HCT116 (cell line): ENCODE measurements at regions not wholly inside any gene's neighbourhood (a gene's known extent, or its start where the extent isn't known, plus 50 kb on each side); places are given as distances from the start of the nearest gene placed in this dataset.
A peak's percentile ranks its signal among the peaks of the same experiment; 100 is the strongest.

Source experiments
- ATAC-seq: fragments of 200-7000 bp; cut with Tn5 transposase; 2 replicates; pipeline ENCODE4 v1.9.1; 2020; ENCODE audit warnings: mild to moderate bottlenecking, moderate library complexity
- BruUV-seq: library from RNA; stranded (reverse); fragments of 400-500 nt; replicated peaks from 2 replicates; lab custom pipeline; 2021; lab: Mats Ljungman, UMichigan
- CTCF ChIA-PET: fragments of 300-600 bp; sonication (Branson Sonifier 250); formaldehyde crosslinking; loops from one replicate; lab custom pipeline; 2021; ENCODE audit warnings: antibody characterized with exemption; lab: Charles Lee
- POLR2A ChIA-PET: fragments of 300-600, 350-600 bp; sonication (Branson Sonifier 250); formaldehyde crosslinking; loops from one replicate; lab custom pipeline; 2021; ENCODE audit warnings: antibody characterized with exemption; lab: Charles Lee
- RAD21 ChIA-PET, 2 experiments: fragments of 300-600 bp; sonication (Branson Sonifier 250); formaldehyde crosslinking; loops; one replicate each; lab custom pipeline; 2023; ENCODE audit warnings: low total read pairs in 2 of 2; ENCODE audit not compliant: uncharacterized antibody in 2 of 2, unreplicated experiment in 2 of 2, low non-redundant PET in 1 of 2; lab: Charles Lee
- DNase-seq: peaks from one replicate; pipeline ENCODE4 v3.0.0-alpha.2; 2010; ENCODE audit warnings: low read depth, low spot score
- H2AFZ ChIP-seq: fragments of 200-600 bp; shearing (Covaris generic), sonication (generic); 2 replicates; pipeline ENCODE4 v1.6.1; 2017; ENCODE audit warnings: low read depth, mixed run types, mixed read lengths, antibody characterized with exemption, low read length; ENCODE audit not compliant: poor library complexity, severe bottlenecking
- H3K27ac ChIP-seq: 2 replicates; pipeline ENCODE4 v1.5.1; 2012; ENCODE audit warnings: low read depth, low read length
- H3K27me3 ChIP-seq: fragments of 200-600 bp; sonication (generic); 2 replicates; pipeline ENCODE4 v1.6.1; 2016; ENCODE audit warnings: mixed run types, low read length, mixed read lengths; ENCODE audit not compliant: insufficient read depth
- H3K36me3 ChIP-seq, 2 experiments: fragments of 200-500 bp in 1 of 2; fragments of 200-600 bp in 1 of 2; sonication (Bioruptor generic) in 1 of 2; sonication (generic) in 1 of 2; 2 replicates each; pipeline versions ENCODE4 v1.5.1 to v1.6.1; 2014 to 2016; ENCODE audit warnings: low read length in 2 of 2, inconsistent platforms in 1 of 2, mixed read lengths in 1 of 2, mixed run types in 1 of 2; ENCODE audit not compliant: insufficient read depth in 2 of 2, control insufficient read depth in 1 of 2
- H3K4me1 ChIP-seq, 2 experiments: fragments of 200-600 bp in 1 of 2; sonication (generic) in 1 of 2; 2 replicates each; pipeline versions ENCODE4 v1.5.1 to v1.6.1; 2012 to 2017; ENCODE audit warnings: low read length in 2 of 2, inconsistent platforms in 1 of 2, mild to moderate bottlenecking in 1 of 2, mixed read lengths in 1 of 2, mixed run types in 1 of 2, moderate library complexity in 1 of 2; ENCODE audit not compliant: insufficient read depth in 2 of 2, control insufficient read depth in 1 of 2
- H3K4me2 ChIP-seq: fragments of 200-600 bp; sonication (generic); 2 replicates; pipeline ENCODE4 v1.6.1; 2017; ENCODE audit warnings: mixed run types, low read length, mixed read lengths
- H3K4me3 ChIP-seq, 2 experiments: fragments of 200-600 bp in 1 of 2; sonication (generic) in 1 of 2; replicated peaks in 1 of 2; 2 replicates each; pipeline ENCODE4 v1.5.1; 2011 to 2016; ENCODE audit warnings: low read length in 2 of 2, control low read depth in 1 of 2, low read depth in 1 of 2, mild to moderate bottlenecking in 1 of 2, mixed read lengths in 1 of 2, mixed run types in 1 of 2
- H3K79me2 ChIP-seq: fragments of 200-600 bp; sonication (generic); 2 replicates; pipeline ENCODE4 v1.6.1; 2017; ENCODE audit warnings: mild to moderate bottlenecking, mixed run types, low read length, moderate library complexity, mixed read lengths; ENCODE audit not compliant: insufficient read depth
- H3K9ac ChIP-seq: fragments of 200-600 bp; sonication (generic); 2 replicates; pipeline ENCODE4 v1.6.1; 2016; ENCODE audit warnings: low read length, mixed read lengths
- H3K9me2 ChIP-seq: fragments of 200-600 bp; sonication (generic), shearing (Covaris generic); 2 replicates; pipeline ENCODE4 v1.6.1; 2017; ENCODE audit warnings: mixed run types, mild to moderate bottlenecking, moderate library complexity; ENCODE audit not compliant: insufficient read depth
- H3K9me3 ChIP-seq, 2 experiments: fragments of 200-500 bp in 1 of 2; fragments of 200-600 bp in 1 of 2; sonication (Bioruptor generic) in 1 of 2; sonication (generic) in 1 of 2; 2 replicates each; pipeline ENCODE4 v1.6.1; 2014 to 2017; ENCODE audit warnings: low read length in 2 of 2, mixed read lengths in 2 of 2, inconsistent platforms in 1 of 2, low read depth in 1 of 2, mild to moderate bottlenecking in 1 of 2, mixed run types in 1 of 2, moderate library complexity in 1 of 2; ENCODE audit not compliant: control insufficient read depth in 1 of 2, insufficient read depth in 1 of 2
- H4K20me1 ChIP-seq: fragments of 200-600 bp; sonication (generic), shearing (Covaris generic); 2 replicates; pipeline ENCODE4 v1.6.1; 2017; ENCODE audit warnings: mixed run types, mild to moderate bottlenecking, moderate library complexity; ENCODE audit not compliant: insufficient read depth
- ATF3 ChIP-seq: IDR thresholded peaks from 2 replicates; pipeline ENCODE4 v1.6.1; 2012
- CBX3 ChIP-seq: IDR thresholded peaks from 2 replicates; pipeline ENCODE4 v1.6.1; 2012; ENCODE audit warnings: low read depth
- CEBPB ChIP-seq: IDR thresholded peaks from 2 replicates; pipeline ENCODE4 v1.6.1; 2012; ENCODE audit warnings: low read depth
- CTCF ChIP-seq, 3 experiments: fragments of 200-600 bp in 1 of 3; sonication (generic) in 1 of 3; IDR thresholded peaks in 2 of 3; conservative IDR thresholded peaks in 1 of 3; 2 replicates each; pipeline ENCODE4 v1.5.1; 2012 to 2017; ENCODE audit warnings: low read depth in 2 of 3, low read length in 2 of 3, antibody characterized with exemption in 1 of 3, borderline replicate concordance in 1 of 3, control low read depth in 1 of 3, mild to moderate bottlenecking in 1 of 3, mixed read lengths in 1 of 3, mixed run types in 1 of 3, moderate library complexity in 1 of 3; ENCODE audit not compliant: insufficient read depth in 1 of 3
- EZH2 ChIP-seq: fragments of 200-600 bp; sonication (generic); IDR thresholded peaks from 2 replicates; pipeline ENCODE4 v1.6.1; 2017; ENCODE audit warnings: antibody characterized with exemption, mixed run types
- EZH2phosphoT487 ChIP-seq: fragments of 200-600 bp; IDR thresholded peaks from 2 replicates; pipeline ENCODE4 v1.6.1; 2018; ENCODE audit warnings: antibody characterized with exemption, borderline replicate concordance
- FOSL1 ChIP-seq: IDR thresholded peaks from 2 replicates; pipeline ENCODE4 v1.6.1; 2012; ENCODE audit warnings: low read depth
- JUND ChIP-seq: IDR thresholded peaks from 2 replicates; pipeline ENCODE4 v1.6.1; 2012
- MAX ChIP-seq: IDR thresholded peaks from 2 replicates; pipeline ENCODE4 v1.6.1; 2012
- POLR2A ChIP-seq: IDR thresholded peaks from 2 replicates; pipeline ENCODE4 v1.7.0; 2011; ENCODE audit warnings: borderline replicate concordance; ENCODE audit not compliant: insufficient read depth, insufficient read length; ENCODE audit errors: extremely low read depth
- POLR2AphosphoS5 ChIP-seq: IDR thresholded peaks from 2 replicates; pipeline ENCODE4 v1.6.1; 2011; ENCODE audit warnings: mild to moderate bottlenecking, low read depth, low read length, moderate library complexity
- RAD21 ChIP-seq: IDR thresholded peaks from 2 replicates; pipeline ENCODE4 v1.6.1; 2012; ENCODE audit warnings: low read depth, mild to moderate bottlenecking
- REST ChIP-seq: IDR thresholded peaks from 2 replicates; pipeline ENCODE4 v1.6.1; 2012; ENCODE audit warnings: low read depth
- SP1 ChIP-seq: IDR thresholded peaks from 2 replicates; pipeline ENCODE4 v1.6.1; 2012; ENCODE audit warnings: low read depth
- SRF ChIP-seq: IDR thresholded peaks from 2 replicates; pipeline ENCODE4 v1.6.1; 2012; ENCODE audit warnings: low read depth
- TCF7L2 ChIP-seq: IDR thresholded peaks from 2 replicates; pipeline ENCODE4 v1.7.0; 2011; ENCODE audit warnings: borderline replicate concordance, inconsistent platforms; ENCODE audit not compliant: insufficient read depth, insufficient read length; ENCODE audit errors: extremely low read depth
- YY1 ChIP-seq: IDR thresholded peaks from 2 replicates; pipeline ENCODE4 v1.6.1; 2011; ENCODE audit warnings: low read length, low read depth, moderate library complexity, mild to moderate bottlenecking; ENCODE audit not compliant: insufficient replicate concordance; ENCODE audit errors: extremely low read depth
- ZBTB33 ChIP-seq: IDR thresholded peaks from 2 replicates; pipeline ENCODE4 v1.6.1; 2011; ENCODE audit warnings: mild to moderate bottlenecking, low read length, moderate library complexity; ENCODE audit not compliant: insufficient replicate concordance; ENCODE audit errors: extremely low read depth
- ZFX ChIP-seq: fragments of 450-650 bp; IDR thresholded peaks from 2 replicates; pipeline ENCODE4 v1.6.1; 2017
- ZNF274 ChIP-seq: fragments of 200-500 bp; sonication (Bioruptor generic); IDR thresholded peaks from 2 replicates; pipeline ENCODE4 v1.6.1; 2014; ENCODE audit warnings: mild to moderate bottlenecking, low read depth, low read length, inconsistent platforms
- intact Hi-C: fragments of 100-400 bp; cut with micrococcal nuclease; formaldehyde crosslinking; loops from 2 replicates; pipeline ENCODE4 v1.10.0; 2022

GRCh38 chr6:28807682-28808280, 116.0 kb downstream of the TRIM27 start:
- Histone ChIP-seq H3K9ac (no peak overlapping the region), H2AFZ (peak overlapping the region; percentile 29)
- peak; percentile 81 for ATAC-seq
- TF ChIP-seq TCF7L2 (peak; percentile 17), POLR2AphosphoS5 (no peak), EZH2phosphoT487 (no peak), YY1 (no peak), ZBTB33 (peak; percentile 80), POLR2A (no peak), FOSL1 (no peak), JUND (no peak), CBX3 (peak; percentile 89), MAX (no peak), SRF (no peak), ZFX (no peak), REST (no peak), ATF3 (peak; percentile 96), RAD21 (0 out of 2 replicates have a peak, but pooled peaks have one; percentile 1), CTCF (IDR thresholded peaks at IDR 0.05 in 2 of 3, conservative IDR thresholded peaks at IDR 0.05 in 1 of 3; ENCODE audit: borderline replicate concordance in 1 of 3, insufficient read depth in 1 of 3, low read depth in 2 of 3, low read length in 2 of 3) (no peak), EZH2 (no peak), CEBPB (no peak), ZNF274 (no peak), SP1 (peak; percentile 28; the same call in 1 of the 2 replicates)

More at GRCh38 chr6:28807682-28808280, 116.0 kb downstream of the TRIM27 start:
- intact Hi-C loops = no loop called here
- no peaks in the 10 kb centered on the region for H3K27me3 ChIP-seq
- ChIA-PET POLR2A (interaction anchor here (0.7 kb wide), 1 partner anchor 12 kb away, joined by 3 read pairs; no protein-coding TSS in a partner anchor), RAD21 (no interaction called here), CTCF (interaction anchor here (1.1 kb wide), 1 partner anchor 79 kb away, joined by 3 read pairs; no protein-coding TSS in a partner anchor)
- no peaks in the 10 kb centered on the region for H4K20me1 ChIP-seq
- peak overlapping the region; percentile 35; the same call in 1 of the 2 replicates for H3K4me2 ChIP-seq
- no TSS peak for BruUV-seq
- H3K79me2 ChIP-seq = no peaks in the 10 kb centered on the region
- no peak overlapping the region for H3K27ac ChIP-seq
- H3K36me3 ChIP-seq = no peaks in the 10 kb centered on the region
- peak; percentile 75 for DNase-seq
- H3K4me1 ChIP-seq = peaks cover 0 to 5% of the 10 kb centered on the region in 2 experiments; a peak in 2 of 4 replicates
- no peaks in the 10 kb centered on the region for H3K9me3 ChIP-seq
- no peaks in the 10 kb centered on the region for H3K9me2 ChIP-seq
- no peak overlapping the region for H3K4me3 ChIP-seq
